Transverse colon (tissue), 4 donors: ENCODE measurements at regions not wholly inside any gene's neighbourhood (a gene's known extent, or its start where the extent isn't known, plus 50 kb on each side); places are given as distances from the start of the nearest gene placed in this dataset.
"Not testable (repeated sequence)": the region's sequence is repeated elsewhere in the genome, so short reads cannot be mapped to it uniquely, and the experiment has no call there.

ENCODE experiments used
- EP300 ChIP-seq: sonication (generic); formaldehyde crosslinking; IDR thresholded peaks from one replicate; pipeline ENCODE4 v1.6.1; 2017; ENCODE audit warnings: antibody characterized with exemption, low read depth
- POLR2A ChIP-seq: fragments of 450-650 bp; IDR thresholded peaks from one replicate; pipeline ENCODE4 v1.6.1; 2016; ENCODE audit warnings: antibody characterized with exemption, mild to moderate bottlenecking, moderate library complexity
- POLR2AphosphoS5 ChIP-seq, 3 donors: sonication (generic); formaldehyde crosslinking; IDR thresholded peaks; one replicate each; pipeline ENCODE4 v1.6.1; 2016; ENCODE audit warnings: antibody characterized with exemption in 3 of 3
- TF ChIP-seq, protein P1 (sequence below), 5 experiments: fragments of 200-600 bp in 3 of 5; fragments of 450-650 bp in 2 of 5; sonication (generic) in 3 of 5; IDR thresholded peaks; 1 replicate in 2 of 5; 2 replicates in 3 of 5; pipeline ENCODE4 v1.5.1; 2016 to 2017; ENCODE audit warnings: antibody characterized with exemption in 5 of 5, inconsistent platforms in 3 of 5, mild to moderate bottlenecking in 2 of 5, moderate library complexity in 1 of 5

DNA sequence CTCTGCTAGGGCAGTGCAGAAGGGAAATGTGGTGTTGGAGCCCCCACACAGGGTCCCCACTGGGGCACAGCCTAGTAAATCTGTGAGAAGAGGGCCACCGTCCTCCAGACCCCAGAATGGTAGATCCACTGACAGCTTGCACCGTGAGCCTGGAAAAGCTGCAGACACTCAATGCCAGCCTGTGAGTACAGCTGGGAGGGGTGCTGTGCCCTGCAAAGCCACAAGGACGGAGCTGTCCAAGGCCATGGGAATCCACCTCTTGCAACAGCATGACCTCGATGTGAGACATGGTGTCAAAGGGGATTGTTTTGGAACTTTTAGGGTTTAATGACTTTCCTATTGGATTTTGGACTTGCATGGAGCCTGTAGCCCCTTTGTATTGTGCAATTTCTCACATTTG, 220.8 kb upstream of the BRINP3 start:
- not testable (repeated sequence) for TF ChIP-seq POLR2AphosphoS5 (IDR thresholded peaks at IDR 0.05); EP300; POLR2A
- TF ChIP-seq, protein P1, sequence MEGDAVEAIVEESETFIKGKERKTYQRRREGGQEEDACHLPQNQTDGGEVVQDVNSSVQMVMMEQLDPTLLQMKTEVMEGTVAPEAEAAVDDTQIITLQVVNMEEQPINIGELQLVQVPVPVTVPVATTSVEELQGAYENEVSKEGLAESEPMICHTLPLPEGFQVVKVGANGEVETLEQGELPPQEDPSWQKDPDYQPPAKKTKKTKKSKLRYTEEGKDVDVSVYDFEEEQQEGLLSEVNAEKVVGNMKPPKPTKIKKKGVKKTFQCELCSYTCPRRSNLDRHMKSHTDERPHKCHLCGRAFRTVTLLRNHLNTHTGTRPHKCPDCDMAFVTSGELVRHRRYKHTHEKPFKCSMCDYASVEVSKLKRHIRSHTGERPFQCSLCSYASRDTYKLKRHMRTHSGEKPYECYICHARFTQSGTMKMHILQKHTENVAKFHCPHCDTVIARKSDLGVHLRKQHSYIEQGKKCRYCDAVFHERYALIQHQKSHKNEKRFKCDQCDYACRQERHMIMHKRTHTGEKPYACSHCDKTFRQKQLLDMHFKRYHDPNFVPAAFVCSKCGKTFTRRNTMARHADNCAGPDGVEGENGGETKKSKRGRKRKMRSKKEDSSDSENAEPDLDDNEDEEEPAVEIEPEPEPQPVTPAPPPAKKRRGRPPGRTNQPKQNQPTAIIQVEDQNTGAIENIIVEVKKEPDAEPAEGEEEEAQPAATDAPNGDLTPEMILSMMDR (IDR thresholded peaks at IDR 0.05) = not testable (repeated sequence)
